MG63 (cell line): ENCODE measurements at regions not wholly inside any gene's neighbourhood (a gene's known extent, or its start where the extent isn't known, plus 50 kb on each side); places are given as distances from the start of the nearest gene placed in this dataset.

Source experiments
- DNase-seq: peaks from one replicate; pipeline ENCODE4 v3.0.0-alpha.2; 2020
- H3K27me3 ChIP-seq: fragments of 250-450 bp; sonication (Bioruptor Pico); 2 replicates; pipeline ENCODE4 v1.5.1; 2020; ENCODE audit warnings: mild to moderate bottlenecking, moderate library complexity
- H3K36me3 ChIP-seq: fragments of 250-450 bp; sonication (Bioruptor Pico); 2 replicates; pipeline ENCODE4 v1.5.1; 2020; ENCODE audit warnings: mild to moderate bottlenecking, moderate library complexity
- H3K4me3 ChIP-seq: fragments of 250-450 bp; sonication (Bioruptor Pico); 2 replicates; pipeline ENCODE4 v1.5.1; 2020; ENCODE audit warnings: mild to moderate bottlenecking, moderate library complexity
- H3K9me3 ChIP-seq: fragments of 250-450 bp; sonication (Bioruptor Pico); 2 replicates; pipeline ENCODE4 v1.5.1; 2020; ENCODE audit warnings: mild to moderate bottlenecking, moderate library complexity

GRCh38 chr9:115910959-115911358 lies 242.6 kb upstream of the PAPPA start:
- Histone ChIP-seq H3K4me3 (no peak overlapping the region), H3K27me3 (no peaks in the 10 kb centered on the region), H3K36me3 (no peaks in the 10 kb centered on the region), H3K9me3 (no peaks in the 10 kb centered on the region; the same call in 1 of the 2 replicates)
- DNase-seq = no peak

DNA sequence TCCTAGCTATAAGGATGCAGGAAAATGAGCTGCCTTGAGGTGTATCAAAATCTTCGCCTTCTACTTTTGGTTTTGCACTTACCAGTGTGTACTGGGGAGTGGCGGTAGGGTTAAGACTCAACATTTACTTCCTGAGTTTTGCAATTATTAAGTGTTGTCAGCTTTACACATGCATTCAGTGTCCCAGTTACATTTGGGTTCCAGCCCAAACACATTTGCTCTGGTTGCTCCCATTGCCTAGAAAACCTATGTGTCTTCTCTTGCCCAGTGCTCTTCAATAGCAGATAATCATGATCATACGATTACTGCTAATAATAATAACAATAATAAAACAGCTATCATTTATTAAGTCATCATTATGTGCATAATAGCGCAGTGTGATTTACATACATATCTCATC lies 241.5 kb upstream of the PAPPA start:
- Histone ChIP-seq H3K36me3 (no peaks in the 10 kb centered on the region), H3K27me3 (no peaks in the 10 kb centered on the region), H3K9me3 (no peaks in the 10 kb centered on the region; the same call in 1 of the 2 replicates), H3K4me3 (no peak overlapping the region)
- no peak for DNase-seq

GRCh38 chr9:115913696-115914095 lies 239.9 kb upstream of the PAPPA start:
- H3K27me3 ChIP-seq = no peaks in the 10 kb centered on the region
- no peaks in the 10 kb centered on the region for H3K36me3 ChIP-seq
- no peak for DNase-seq
- H3K9me3 ChIP-seq = no peaks in the 10 kb centered on the region; the same call in 1 of the 2 replicates
- no peak overlapping the region for H3K4me3 ChIP-seq

DNA sequence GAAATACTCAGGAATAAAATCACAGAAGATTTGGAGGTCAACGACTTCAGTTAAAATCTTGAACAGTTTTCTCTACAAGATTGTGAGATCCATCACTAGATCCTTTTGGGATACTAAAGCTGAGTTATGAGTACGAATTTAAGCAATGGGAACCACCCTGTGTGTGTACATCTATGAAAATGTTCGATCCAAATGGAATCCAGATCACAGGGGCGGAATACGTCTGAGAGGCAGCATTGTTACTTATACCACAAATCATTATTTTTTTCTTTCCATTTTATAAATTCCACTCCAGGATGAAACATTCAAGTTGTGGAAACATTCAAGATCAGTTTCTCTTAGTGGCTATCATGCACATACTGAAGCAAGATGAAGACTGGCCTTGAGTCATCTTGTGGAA lies 239.3 kb upstream of the PAPPA start:
- H3K4me3 ChIP-seq = no peak overlapping the region
- no peaks in the 10 kb centered on the region for H3K36me3 ChIP-seq
- no peaks in the 10 kb centered on the region for H3K27me3 ChIP-seq
- no peaks in the 10 kb centered on the region; the same call in 1 of the 2 replicates for H3K9me3 ChIP-seq
- no peak for DNase-seq

- Histone ChIP-seq H3K9me3 (no peaks in the 10 kb centered on the region), H3K4me3 (no peak overlapping the region), H3K36me3 (no peaks in the 10 kb centered on the region), H3K27me3 (no peaks in the 10 kb centered on the region)
- DNase-seq = no peak
Observed at GRCh38 chr9:115921301-115921700, 232.3 kb upstream of the PAPPA start.

- Histone ChIP-seq H3K36me3 (no peaks in the 10 kb centered on the region), H3K27me3 (no peaks in the 10 kb centered on the region), H3K4me3 (no peak overlapping the region), H3K9me3 (0 out of 2 replicates have a peak, but pooled peaks cover 2% of the 10 kb centered on the region)
- DNase-seq = no peak
Observed at GRCh38 chr9:115922444-115922843, 231.1 kb upstream of the PAPPA start.

DNA sequence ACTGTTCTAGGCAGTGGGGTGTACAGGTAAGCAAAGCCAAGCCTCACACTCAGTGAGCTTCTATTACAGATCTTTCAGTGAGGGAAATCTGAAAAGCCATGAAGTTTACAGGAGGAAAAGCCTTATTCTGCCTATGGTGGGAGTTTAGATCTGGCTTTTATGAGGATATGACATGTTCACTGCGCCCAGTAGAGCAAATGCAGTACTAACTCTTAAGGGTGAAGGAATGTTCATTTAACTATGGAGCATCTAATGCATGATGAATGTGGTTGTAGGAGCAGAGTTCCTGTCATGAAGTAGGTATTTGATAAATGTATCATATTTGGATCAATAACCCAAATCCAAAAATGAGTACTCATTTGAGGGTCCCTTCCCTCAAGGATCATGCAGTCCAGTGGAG lies 230.2 kb upstream of the PAPPA start:
- Histone ChIP-seq H3K4me3 (no peak overlapping the region), H3K27me3 (no peaks in the 10 kb centered on the region), H3K36me3 (no peaks in the 10 kb centered on the region), H3K9me3 (0 out of 2 replicates have a peak, but pooled peaks cover 2% of the 10 kb centered on the region)
- DNase-seq = no peak

DNA sequence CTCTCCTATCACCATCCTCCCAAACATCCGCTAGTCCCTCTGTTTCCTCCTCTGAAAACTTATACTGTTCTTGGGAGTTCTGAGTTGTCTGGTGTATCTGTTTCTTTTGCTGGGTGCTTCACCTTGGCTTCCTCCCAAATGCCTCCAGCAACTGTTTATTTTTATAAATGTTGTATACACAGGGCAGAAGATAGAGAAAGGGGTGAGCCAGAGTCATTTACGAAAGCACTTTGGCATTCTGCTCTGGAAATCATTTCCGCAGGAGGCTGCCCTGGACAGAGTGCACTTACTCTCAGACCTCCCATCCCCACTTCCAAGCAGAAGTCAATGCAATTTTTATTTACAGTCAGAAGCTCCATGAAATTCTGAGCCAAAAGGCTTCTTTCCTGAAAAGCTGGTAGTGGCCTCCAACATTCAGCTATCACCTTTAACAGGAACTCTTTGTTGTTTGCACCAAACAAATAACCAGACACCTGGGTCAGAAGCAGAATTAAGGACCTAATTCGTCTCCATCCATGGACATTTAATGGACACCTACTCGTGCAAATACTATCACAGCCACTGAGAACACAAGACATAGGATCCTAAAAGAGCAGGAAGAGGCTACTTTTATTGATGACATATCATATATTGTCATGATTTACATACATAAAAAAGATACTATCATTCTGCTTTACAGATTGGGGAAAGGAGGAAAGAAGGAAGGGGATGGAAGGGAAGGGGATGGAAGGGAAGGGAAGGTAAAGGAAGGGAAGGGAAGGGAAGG lies 229.5 kb upstream of the PAPPA start:
- Histone ChIP-seq H3K27me3 (no peaks in the 10 kb centered on the region), H3K4me3 (no peak overlapping the region), H3K9me3 (0 out of 2 replicates have a peak, but pooled peaks cover 2% of the 10 kb centered on the region), H3K36me3 (no peaks in the 10 kb centered on the region)
- DNase-seq = peak; percentile 83

DNA sequence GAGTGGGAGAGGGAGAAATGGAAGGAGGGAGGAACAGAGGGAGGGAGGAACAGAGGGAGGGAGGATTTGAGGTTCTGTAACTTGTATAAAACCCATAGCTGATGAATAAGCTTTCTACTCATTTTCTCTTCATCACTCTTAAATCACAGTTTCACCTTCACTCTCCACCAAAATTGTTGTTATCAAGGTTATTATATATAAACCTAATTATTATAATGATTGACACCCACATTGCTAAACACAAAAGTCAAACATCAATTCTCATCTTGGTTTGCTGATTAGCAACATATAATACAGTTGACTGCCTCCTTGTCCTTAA lies 229.0 kb upstream of the PAPPA start:
- no peak overlapping the region for H3K4me3 ChIP-seq
- H3K9me3 ChIP-seq = 0 out of 2 replicates have a peak, but pooled peaks cover 2% of the 10 kb centered on the region
- no peaks in the 10 kb centered on the region for H3K27me3 ChIP-seq
- H3K36me3 ChIP-seq = no peaks in the 10 kb centered on the region
- no peak for DNase-seq

- DNase-seq = no peak
Observed at GRCh38 chr9:115925424-115925823, 228.2 kb upstream of the PAPPA start.

DNA sequence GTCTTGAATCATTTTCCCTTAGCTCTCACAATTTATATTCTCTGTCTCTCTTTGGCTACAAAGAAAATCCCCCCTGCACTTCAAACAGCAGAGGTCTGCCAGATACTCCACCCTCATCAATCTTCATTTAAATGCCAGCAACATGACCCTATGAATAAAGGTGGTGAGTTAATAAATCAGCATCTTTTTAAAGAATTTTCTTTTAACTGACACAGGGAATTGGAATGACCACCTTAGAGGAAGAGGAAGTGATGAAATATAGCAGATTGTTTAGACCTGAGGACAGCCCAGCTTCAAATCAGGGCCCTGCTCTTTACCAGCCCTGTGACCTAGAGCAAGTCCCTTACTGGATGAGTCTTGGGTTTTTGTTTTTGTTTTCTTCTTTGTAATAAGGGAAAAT lies 223.1 kb upstream of the PAPPA start:
- Histone ChIP-seq H3K27me3 (no peaks in the 10 kb centered on the region), H3K36me3 (no peaks in the 10 kb centered on the region), H3K9me3 (0 out of 2 replicates have a peak, but pooled peaks cover 2% of the 10 kb centered on the region), H3K4me3 (no peak overlapping the region)
- DNase-seq = no peak

More at GRCh38 chr9:115925424-115925823, 228.2 kb upstream of the PAPPA start:
- Histone ChIP-seq H3K4me3 (no peak overlapping the region), H3K27me3 (no peaks in the 10 kb centered on the region), H3K36me3 (no peaks in the 10 kb centered on the region), H3K9me3 (0 out of 2 replicates have a peak, but pooled peaks cover 2% of the 10 kb centered on the region)

- no peaks in the 10 kb centered on the region for H3K9me3 ChIP-seq
- no peaks in the 10 kb centered on the region for H3K36me3 ChIP-seq
- no peak for DNase-seq
Observed at GRCh38 chr9:115938479-115938878, 215.1 kb upstream of the PAPPA start.

GRCh38 chr9:115939065-115939765 lies 214.4 kb upstream of the PAPPA start:
- H3K36me3 ChIP-seq = no peaks in the 10 kb centered on the region
- H3K4me3 ChIP-seq = no peak overlapping the region
- no peak for DNase-seq
- no peaks in the 10 kb centered on the region for H3K9me3 ChIP-seq
- H3K27me3 ChIP-seq = no peaks in the 10 kb centered on the region

More at GRCh38 chr9:115938479-115938878, 215.1 kb upstream of the PAPPA start:
- Histone ChIP-seq H3K4me3 (no peak overlapping the region), H3K27me3 (no peaks in the 10 kb centered on the region)

DNA sequence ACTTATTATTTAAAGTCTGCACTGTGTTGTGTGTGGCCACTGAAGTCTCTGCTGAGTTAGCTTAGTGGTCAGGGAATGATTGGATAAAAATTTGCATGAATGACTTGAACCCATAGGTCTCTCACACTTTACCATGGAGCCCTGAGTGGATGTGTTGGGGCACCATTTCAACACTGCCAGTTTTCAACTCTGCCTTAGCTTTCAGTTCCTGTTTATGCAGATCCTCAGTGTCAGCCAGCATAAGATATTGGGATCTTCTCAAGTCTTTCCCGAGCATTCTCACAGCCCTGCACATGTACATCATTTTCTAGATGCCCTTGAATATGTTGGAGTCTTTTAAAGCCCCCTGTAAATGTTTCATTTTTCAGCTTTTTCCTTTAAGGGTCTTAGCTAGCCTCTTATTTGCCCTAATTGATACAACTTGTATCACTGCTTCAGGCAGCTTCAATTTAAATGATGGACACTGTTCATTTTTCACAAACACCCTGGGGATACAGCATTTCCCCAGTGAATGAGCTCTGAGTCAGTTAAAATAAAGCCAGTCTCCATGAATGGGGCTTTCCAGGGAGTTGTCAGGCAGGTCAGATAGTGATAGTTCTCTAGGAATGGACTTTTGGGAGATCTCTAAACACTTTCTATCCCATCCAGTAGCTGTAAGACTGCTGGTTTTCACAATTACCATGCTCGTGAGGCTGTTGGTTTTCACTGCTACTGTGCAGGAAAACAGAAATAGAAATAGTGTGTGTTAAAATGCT lies 211.9 kb upstream of the PAPPA start:
- Histone ChIP-seq H3K9me3 (no peaks in the 10 kb centered on the region), H3K27me3 (no peaks in the 10 kb centered on the region), H3K36me3 (no peaks in the 10 kb centered on the region), H3K4me3 (no peak overlapping the region)
- DNase-seq = no peak

DNA sequence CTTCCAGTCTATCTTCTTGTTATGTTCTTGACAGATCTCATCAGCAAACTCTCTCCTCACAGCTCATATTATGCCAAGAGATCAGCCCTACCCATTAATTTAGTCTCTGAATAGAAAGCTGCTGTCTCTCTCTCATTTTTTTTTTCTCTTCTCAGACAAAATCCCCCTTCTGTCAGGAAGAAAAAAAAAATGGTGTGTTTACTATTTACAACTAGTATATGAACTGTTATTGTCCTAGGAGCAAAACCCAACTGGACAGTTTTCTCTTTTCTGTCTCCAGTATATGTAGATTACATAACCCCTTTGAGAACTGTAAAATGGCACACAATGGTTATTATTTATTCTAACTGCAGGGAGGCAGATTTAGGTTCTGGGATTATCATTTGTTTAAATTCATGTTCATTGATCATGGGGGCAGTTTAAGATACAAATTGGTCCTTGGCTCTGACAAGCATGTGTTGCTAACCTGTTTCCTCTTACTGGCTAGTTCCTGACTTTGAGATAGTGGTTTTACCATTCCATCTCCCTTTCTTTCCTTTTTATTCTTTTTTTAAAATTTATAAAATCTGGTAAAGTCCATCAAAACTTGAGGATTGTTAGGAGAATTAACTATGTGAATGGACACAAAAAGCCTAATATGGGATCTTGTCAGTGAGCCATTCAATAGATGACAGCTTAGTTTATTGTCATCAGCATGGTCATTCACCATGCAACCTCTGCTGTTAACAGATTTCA lies 210.0 kb upstream of the PAPPA start:
- DNase-seq = no peak
- Histone ChIP-seq H3K27me3 (no peaks in the 10 kb centered on the region), H3K36me3 (no peaks in the 10 kb centered on the region), H3K9me3 (no peaks in the 10 kb centered on the region), H3K4me3 (no peak overlapping the region)

GRCh38 chr9:115944166-115944948 lies 209.2 kb upstream of the PAPPA start:
- H3K4me3 ChIP-seq = no peak overlapping the region

More at GRCh38 chr9:115944166-115944948, 209.2 kb upstream of the PAPPA start:
- Histone ChIP-seq H3K9me3 (no peaks in the 10 kb centered on the region), H3K27me3 (no peaks in the 10 kb centered on the region), H3K36me3 (no peaks in the 10 kb centered on the region)
- peak; percentile 87 for DNase-seq
